HepG2 (cell line): ENCODE measurements at regions not wholly inside any gene's neighbourhood (a gene's known extent, or its start where the extent isn't known, plus 50 kb on each side); places are given as distances from the start of the nearest gene placed in this dataset.
A peak's percentile ranks its signal among the peaks of the same experiment; 100 is the strongest.

Source experiments
- ATAC-seq: fragments of 200-7000 bp; cut with Tn5 transposase; 3 replicates; pipeline ENCODE4 v1.9.1; 2020; ENCODE audit warnings: mild to moderate bottlenecking, moderate library complexity
- BruUV-seq: library from RNA; stranded (reverse); fragments of 400-500 nt; replicated peaks from 2 replicates; lab custom pipeline; 2021; lab: Mats Ljungman, UMichigan
- CTCF ChIA-PET: fragments of 300-600 bp; formaldehyde crosslinking; extraction: SDS; loops from one replicate; lab custom pipeline; 2021; ENCODE audit warnings: low total read pairs, inconsistent platforms, low intra/inter-chr PET ratio; lab: Yijun Ruan, JAX
- POLR2A ChIA-PET: fragments of 350-600 bp; sonication (Branson Sonifier 250); formaldehyde crosslinking; loops from one replicate; lab custom pipeline; 2020; ENCODE audit warnings: antibody characterized with exemption, inconsistent platforms; lab: Yijun Ruan, JAX
- DNase-seq: peaks from one replicate; pipeline ENCODE4 v3.0.0-alpha.2; 2015; ENCODE audit warnings: low spot score
- FAIRE-seq: peaks from 3 replicates; lab custom pipeline; 2011; peaks lifted over from hg19 to GRCh38; lab: Jason Lieb, UNC
- H2AFZ ChIP-seq: one replicate; pipeline ENCODE4 v1.6.1; 2011; ENCODE audit warnings: low read length, inconsistent platforms
- H3K27ac ChIP-seq: fragments of 300-600 bp; 3 replicates; pipeline ENCODE4 v1.8.0; 2011; ENCODE audit warnings: mixed run types, mild to moderate bottlenecking, mixed read lengths, low read length, inconsistent platforms; ENCODE audit not compliant: insufficient read depth; ENCODE audit errors: extremely low read length
- H3K27me3 ChIP-seq, 2 experiments: fragments of 200-600 bp in 1 of 2; 2 replicates in 1 of 2; 3 replicates in 1 of 2; pipeline versions ENCODE4 v1.6.0 to v1.8.0; 2011; ENCODE audit warnings: low read length in 2 of 2, mild to moderate bottlenecking in 2 of 2, moderate library complexity in 2 of 2, inconsistent platforms in 1 of 2; ENCODE audit not compliant: insufficient read depth in 2 of 2, control insufficient read depth in 1 of 2
- H3K36me3 ChIP-seq, 2 experiments: fragments of 200-600 bp in 1 of 2; replicated peaks in 1 of 2; 2 replicates in 1 of 2; 3 replicates in 1 of 2; pipeline versions ENCODE4 v1.5.1 to v1.8.0; 2011; ENCODE audit warnings: low read length in 2 of 2, inconsistent platforms in 1 of 2; ENCODE audit not compliant: insufficient read depth in 2 of 2, control insufficient read depth in 1 of 2
- H3K4me1 ChIP-seq: 2 replicates; pipeline ENCODE4 v1.5.1; 2012; ENCODE audit warnings: low read length, inconsistent platforms; ENCODE audit not compliant: insufficient read depth
- H3K4me2 ChIP-seq: 2 replicates; pipeline ENCODE4 v1.6.0; 2011; ENCODE audit warnings: low read depth, low read length, inconsistent platforms
- H3K4me3 ChIP-seq, 3 experiments: fragments of 200-600 bp in 1 of 3; sonication (generic), shearing (Covaris generic) in 1 of 3; replicated peaks in 1 of 3; 2 replicates each; pipeline ENCODE4 v1.5.1; 2011 to 2016; ENCODE audit warnings: low read length in 3 of 3, inconsistent platforms in 2 of 3, low read depth in 2 of 3, mild to moderate bottlenecking in 2 of 3, control low read depth in 1 of 3, mixed read lengths in 1 of 3; ENCODE audit not compliant: insufficient read depth in 1 of 3
- H3K79me2 ChIP-seq: one replicate; pipeline ENCODE4 v1.6.1; 2011; ENCODE audit warnings: low read length, inconsistent platforms; ENCODE audit not compliant: insufficient read depth
- H3K9ac ChIP-seq: 2 replicates; pipeline ENCODE4 v1.6.0; 2011; ENCODE audit warnings: mild to moderate bottlenecking, low read depth, low read length, inconsistent platforms; ENCODE audit not compliant: insufficient read depth
- H3K9me3 ChIP-seq: 2 replicates; pipeline ENCODE4 v1.5.1; 2012; ENCODE audit warnings: mild to moderate bottlenecking, low read length
- H4K20me1 ChIP-seq: 2 replicates; pipeline ENCODE4 v1.6.0; 2011; ENCODE audit warnings: inconsistent platforms, mild to moderate bottlenecking, low read length, moderate library complexity; ENCODE audit not compliant: insufficient read depth
- CREB1 ChIP-seq, 2 experiments: fragments of 450-650 bp in 1 of 2; IDR thresholded peaks; 2 replicates each; pipeline ENCODE4 v1.6.1; 2016 to 2017; ENCODE audit warnings: control low read depth in 1 of 2, mild to moderate bottlenecking in 1 of 2, missing compliant biosample characterization in 1 of 2, missing genetic modification characterization in 1 of 2
- HNF4A ChIP-seq: sonication (generic); formaldehyde crosslinking; IDR thresholded peaks from 2 replicates; pipeline ENCODE4 v1.4.0; 2020; ENCODE audit warnings: missing genetic modification reagents
- RAD21 ChIP-seq: fragments of 450-650 bp; formaldehyde crosslinking; IDR thresholded peaks from 2 replicates; pipeline ENCODE4 v1.5.0; 2020; ENCODE audit warnings: mild to moderate bottlenecking
- SMC3 ChIP-seq: IDR thresholded peaks from 2 replicates; pipeline ENCODE4 v1.6.1; 2011; ENCODE audit warnings: low read length, improper control_type of control experiment
- STAG1 ChIP-seq: sonication (generic); formaldehyde crosslinking; IDR thresholded peaks from 2 replicates; pipeline ENCODE4 v1.4.0; 2020; ENCODE audit warnings: missing genetic modification reagents
- TP53 ChIP-seq: sonication (generic); formaldehyde crosslinking; conservative IDR thresholded peaks from 2 replicates; pipeline ENCODE4 v1.4.0; 2020; ENCODE audit warnings: missing genetic modification reagents
- ZMYM4 ChIP-seq: sonication (generic); formaldehyde crosslinking; IDR thresholded peaks from 2 replicates; pipeline ENCODE4 v1.8.1; 2023; ENCODE audit warnings: mild to moderate bottlenecking, missing genetic modification reagents
- ZNF230 ChIP-seq: sonication (generic); formaldehyde crosslinking; IDR thresholded peaks from 2 replicates; pipeline ENCODE4 v1.4.0; 2020; ENCODE audit warnings: mild to moderate bottlenecking, missing genetic modification reagents
- WGBS: methylation state at CpG from one replicate; pipeline ENCODE4 v1.1.6; 2017; ENCODE audit warnings: low lambda C conversion rate; 5-methylcytosine and 5-hydroxymethylcytosine counted together
- in situ Hi-C: cut with HindIII; loops from 2 replicates; pipeline ENCODE4 v1.10.0; 2017; ENCODE audit warnings: low pct_unique_long_range_greater_than_20kb; ENCODE audit not compliant: extremely low pct_ligation_motif_present
- intact Hi-C: fragments of 100-400 bp; cut with micrococcal nuclease; formaldehyde crosslinking; loops from one replicate; pipeline ENCODE4 v1.10.0; 2022; ENCODE audit not compliant: unreplicated experiment
- TF ChIP-seq, protein P1 (sequence below): sonication (generic); formaldehyde crosslinking; IDR thresholded peaks from 2 replicates; pipeline ENCODE4 v1.5.0; 2020; ENCODE audit warnings: mild to moderate bottlenecking, missing genetic modification reagents, moderate library complexity

DNA sequence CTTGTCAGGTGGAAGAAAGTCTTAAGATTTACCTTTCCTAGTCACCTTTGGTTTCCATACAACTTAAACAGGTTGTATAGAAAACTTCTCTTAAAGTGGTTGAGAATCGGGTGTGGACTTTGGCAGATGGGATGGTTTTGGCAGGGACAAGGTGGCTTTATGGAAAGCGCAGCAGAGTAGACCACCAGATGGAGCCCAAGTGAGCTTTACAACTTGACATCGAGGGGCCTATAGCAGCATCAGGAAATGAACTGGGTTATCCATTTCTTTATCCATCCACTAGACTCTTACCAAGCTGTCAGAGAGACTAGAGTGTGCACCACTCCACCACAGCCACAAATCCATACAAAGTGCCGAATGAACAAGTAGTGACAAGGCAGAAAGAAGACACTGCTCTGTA lies 85.3 kb upstream of the MBNL1 start:
- ATAC-seq (peak; percentile 96), DNase-seq (peak; percentile 54), FAIRE-seq (peak; percentile 83)
- Histone ChIP-seq H3K9me3 (no peaks in the 10 kb centered on the region), H3K9ac (no peak overlapping the region), H3K4me3 (no peak overlapping the region), H4K20me1 (no peaks in the 10 kb centered on the region), H3K79me2 (no peaks in the 10 kb centered on the region), H3K4me2 (no peak overlapping the region), H3K36me3 (no peaks in the 10 kb centered on the region), H3K4me1 (no peaks in the 10 kb centered on the region), H2AFZ (no peak overlapping the region), H3K27ac (no peak overlapping the region), H3K27me3 (no peaks in the 10 kb centered on the region)
- in situ Hi-C loops (loop anchor here (10.0 kb wide), 1 partner anchor 261 kb away; no protein-coding TSS in a partner anchor), intact Hi-C loops (loop anchor here (1.0 kb wide), 3 partner anchors 87 to 289 kb away; no protein-coding TSS in a partner anchor)
- CTCF ChIA-PET = interaction anchor here (0.7 to 3.7 kb wide), 4 partner anchors 261 to 291 kb away, joined by 3 to 28 read pairs (median 5); no protein-coding TSS in a partner anchor
- peak; percentile 84 for TF ChIP-seq STAG1 (CRISPR knock-in tag)
- TF ChIP-seq, protein P1, sequence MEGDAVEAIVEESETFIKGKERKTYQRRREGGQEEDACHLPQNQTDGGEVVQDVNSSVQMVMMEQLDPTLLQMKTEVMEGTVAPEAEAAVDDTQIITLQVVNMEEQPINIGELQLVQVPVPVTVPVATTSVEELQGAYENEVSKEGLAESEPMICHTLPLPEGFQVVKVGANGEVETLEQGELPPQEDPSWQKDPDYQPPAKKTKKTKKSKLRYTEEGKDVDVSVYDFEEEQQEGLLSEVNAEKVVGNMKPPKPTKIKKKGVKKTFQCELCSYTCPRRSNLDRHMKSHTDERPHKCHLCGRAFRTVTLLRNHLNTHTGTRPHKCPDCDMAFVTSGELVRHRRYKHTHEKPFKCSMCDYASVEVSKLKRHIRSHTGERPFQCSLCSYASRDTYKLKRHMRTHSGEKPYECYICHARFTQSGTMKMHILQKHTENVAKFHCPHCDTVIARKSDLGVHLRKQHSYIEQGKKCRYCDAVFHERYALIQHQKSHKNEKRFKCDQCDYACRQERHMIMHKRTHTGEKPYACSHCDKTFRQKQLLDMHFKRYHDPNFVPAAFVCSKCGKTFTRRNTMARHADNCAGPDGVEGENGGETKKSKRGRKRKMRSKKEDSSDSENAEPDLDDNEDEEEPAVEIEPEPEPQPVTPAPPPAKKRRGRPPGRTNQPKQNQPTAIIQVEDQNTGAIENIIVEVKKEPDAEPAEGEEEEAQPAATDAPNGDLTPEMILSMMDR = peak; percentile 80
- TF ChIP-seq CREB1 (IDR thresholded peaks at IDR 0.05) = no peak
- TF ChIP-seq CREB1 (CRISPR knock-in tag; IDR thresholded peaks at IDR 0.05) = no peak
- TF ChIP-seq ZMYM4 (CRISPR knock-in tag) = 0 out of 2 replicates have a peak, but pooled peaks have one; percentile 24
- no peak for TF ChIP-seq TP53 (CRISPR knock-in tag)
- no peak for TF ChIP-seq ZNF230 (CRISPR knock-in tag)
- TF ChIP-seq HNF4A (CRISPR knock-in tag) = peak; percentile 20; the same call in 1 of the 2 replicates
- TF ChIP-seq RAD21 (CRISPR knock-in tag) = peak; percentile 86
- peak; percentile 93 for TF ChIP-seq SMC3
- POLR2A ChIA-PET = no interaction called here
- WGBS = 7% methylated on average over 4 of the region's 4 CpGs
- BruUV-seq = no TSS peak
